Activated CD4-positive, alpha-beta T cell treated with anti-CD3 and anti-CD28 coated beads, Interleukin-2, amount 50 U/mL, for 16 hours (primary cell): ENCODE measurements at regions not wholly inside any gene's neighbourhood (a gene's known extent, or its start where the extent isn't known, plus 50 kb on each side); places are given as distances from the start of the nearest gene placed in this dataset.
"Not testable (repeated sequence)": the region's sequence is repeated elsewhere in the genome, so short reads cannot be mapped to it uniquely, and the experiment has no call there.

Source experiments
- DNase-seq: peaks from one replicate; pipeline ENCODE4 v3.0.0-alpha.2; 2020

DNA sequence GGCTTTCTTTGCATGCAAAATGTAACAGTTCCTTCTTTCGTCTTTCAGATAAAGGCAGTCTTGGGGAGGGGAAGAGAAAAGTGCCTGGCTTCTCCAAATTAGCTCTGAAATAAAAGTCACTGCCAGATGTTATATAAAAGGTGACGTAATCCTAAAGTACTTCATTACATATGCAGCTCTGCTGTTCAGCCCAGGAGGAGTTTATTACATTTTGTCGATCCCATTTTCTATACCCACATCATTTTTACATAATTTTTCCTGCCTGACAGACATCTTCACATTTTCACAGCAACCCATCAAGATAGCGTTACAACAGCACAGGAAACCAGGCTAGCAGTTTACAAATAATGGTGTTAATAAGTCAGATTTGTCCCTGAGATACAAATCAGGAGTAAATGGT lies 86.7 kb upstream of the SLC30A5 start:
- DNase-seq = no peak

DNA sequence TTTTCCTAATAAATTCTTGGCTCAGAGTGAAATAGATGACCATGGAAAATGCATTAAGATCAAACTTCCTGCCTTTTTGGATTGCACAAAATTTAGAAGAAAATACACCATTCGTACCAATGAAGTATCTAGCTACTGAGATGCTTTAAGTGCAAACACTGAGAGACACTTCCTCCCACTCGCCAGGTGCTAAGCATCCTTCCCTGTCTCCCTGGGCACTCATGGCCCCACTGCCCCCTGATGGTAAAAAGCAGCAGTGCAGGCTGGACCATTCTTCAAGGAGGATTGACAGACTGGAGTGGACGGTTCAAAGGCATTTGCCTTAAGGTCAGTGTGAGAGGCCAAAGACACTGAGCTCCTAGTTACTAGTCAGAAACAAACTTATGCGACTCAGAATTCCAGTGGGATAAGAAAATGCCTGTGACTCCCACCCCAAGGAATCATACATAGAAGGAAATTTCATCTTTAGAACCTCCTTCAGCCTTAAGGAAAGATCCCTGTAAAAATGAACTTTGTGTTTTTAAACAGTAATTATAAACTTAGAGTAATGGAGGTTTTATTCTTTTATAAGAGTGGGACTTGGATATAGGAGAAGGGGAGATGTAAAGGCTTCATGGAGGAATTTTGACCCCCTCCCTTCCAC lies 86.0 kb upstream of the SLC30A5 start:
- DNase-seq = peak; percentile 75

DNA sequence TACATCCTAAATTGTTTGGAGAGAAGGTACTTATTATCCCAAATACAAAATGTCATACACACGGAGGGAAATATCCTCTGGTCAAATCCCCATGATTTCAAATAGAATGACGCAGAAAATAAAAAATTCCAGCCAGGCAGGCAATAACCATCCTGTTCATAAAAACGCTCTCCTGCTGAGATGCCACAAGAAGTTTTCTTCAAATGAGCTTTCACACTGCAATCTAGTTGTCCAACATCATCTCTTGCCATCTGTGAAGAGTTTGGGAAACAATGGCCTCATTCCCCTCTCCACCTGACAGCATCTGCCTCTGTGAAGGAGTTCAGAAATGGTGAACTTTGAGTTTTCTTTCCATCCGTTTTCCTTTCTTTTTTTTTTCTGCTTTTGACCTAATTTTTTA lies 83.3 kb upstream of the SLC30A5 start:
- DNase-seq = no peak

DNA sequence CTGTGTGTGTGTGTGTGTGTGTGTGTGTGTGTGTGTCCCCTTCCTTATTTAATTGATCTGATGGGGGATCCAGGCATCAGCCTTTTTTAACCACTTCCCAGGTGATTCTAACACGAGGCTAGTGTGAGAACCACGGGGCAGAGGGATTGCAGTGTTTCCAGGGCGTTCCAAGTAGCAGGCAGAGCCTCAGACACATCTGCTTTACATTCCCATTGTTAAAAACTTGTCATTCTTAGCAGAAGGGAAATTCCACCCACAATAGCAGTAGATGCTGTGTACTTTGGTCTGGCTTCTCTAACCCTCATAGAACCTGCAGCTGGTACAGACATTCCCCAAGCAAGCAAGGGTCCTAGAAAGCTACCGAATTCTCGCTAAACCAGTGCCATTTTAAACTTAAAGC lies 81.9 kb upstream of the SLC30A5 start:
- DNase-seq = no peak

DNA sequence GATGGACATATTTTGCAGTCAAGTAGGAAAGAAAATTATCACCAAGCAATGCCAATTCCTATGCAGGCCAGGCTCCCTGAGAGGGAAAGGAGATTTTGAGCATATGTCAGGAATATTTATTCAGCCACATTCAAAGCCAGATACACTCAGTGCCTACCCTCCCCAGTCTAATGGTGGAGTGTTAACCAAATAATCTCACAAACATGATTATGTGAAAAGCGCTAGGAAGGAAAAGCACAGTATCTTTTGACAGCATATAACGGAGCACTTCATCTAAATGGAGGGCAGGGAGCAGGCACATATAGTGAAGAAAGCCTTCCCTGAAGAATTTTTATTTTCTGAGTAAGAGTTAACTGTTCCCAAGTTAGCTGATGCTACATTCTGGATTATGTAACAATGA lies 80.3 kb upstream of the SLC30A5 start:
- no peak for DNase-seq

DNA sequence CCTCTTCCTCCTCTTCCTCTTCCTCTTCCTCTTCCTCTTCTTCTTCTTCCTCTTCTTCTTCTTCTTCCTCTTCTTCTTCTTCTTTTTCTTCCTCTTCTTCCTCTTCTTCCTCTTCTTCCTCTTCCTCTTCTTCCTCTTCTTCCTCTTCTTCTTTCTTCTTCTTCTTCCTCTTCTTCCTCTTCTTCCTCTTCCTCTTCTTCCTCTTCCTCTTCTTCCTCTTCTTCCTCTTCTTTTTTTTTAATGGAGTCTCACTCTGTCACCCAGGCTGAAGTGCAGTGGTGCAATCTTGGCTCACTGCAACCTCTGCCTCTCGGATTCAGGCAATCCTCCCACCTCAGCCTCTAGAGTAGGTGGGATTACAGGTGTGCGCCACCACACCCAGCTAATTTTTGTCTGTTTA lies 79.8 kb upstream of the SLC30A5 start:
- not testable (repeated sequence) for DNase-seq

DNA sequence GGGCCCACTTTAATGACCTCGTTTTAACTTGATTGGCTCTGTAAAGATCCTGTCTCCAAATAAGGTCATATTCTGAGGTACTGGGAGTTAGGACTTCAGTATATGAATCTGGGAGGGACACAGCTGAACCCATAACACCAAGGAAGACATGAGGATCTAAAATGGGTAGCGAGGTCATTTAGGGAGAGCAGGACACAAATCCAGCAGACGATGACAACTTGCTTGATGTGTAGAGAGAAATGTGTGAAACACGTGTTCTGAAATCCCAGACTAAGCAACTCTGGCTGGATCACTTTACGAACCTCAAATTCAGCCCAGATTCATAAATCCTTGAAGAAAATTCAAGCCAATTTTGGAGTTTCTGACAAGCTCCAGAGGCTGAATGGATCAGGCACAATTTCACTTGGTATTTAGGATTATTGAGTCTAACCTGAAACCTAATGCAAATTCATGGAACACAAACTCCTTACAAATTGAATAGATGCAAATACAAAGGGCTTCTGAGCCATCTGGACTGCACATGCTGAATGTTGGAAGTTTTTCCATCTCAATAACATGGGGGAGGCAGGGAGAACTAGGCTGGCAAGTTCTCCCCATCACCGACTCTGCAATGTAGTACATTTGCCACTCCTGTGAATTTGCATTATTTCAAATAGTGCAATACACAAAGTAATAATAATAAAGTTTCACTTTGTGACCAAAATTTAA lies 74.0 kb upstream of the SLC30A5 start:
- DNase-seq = no peak

DNA sequence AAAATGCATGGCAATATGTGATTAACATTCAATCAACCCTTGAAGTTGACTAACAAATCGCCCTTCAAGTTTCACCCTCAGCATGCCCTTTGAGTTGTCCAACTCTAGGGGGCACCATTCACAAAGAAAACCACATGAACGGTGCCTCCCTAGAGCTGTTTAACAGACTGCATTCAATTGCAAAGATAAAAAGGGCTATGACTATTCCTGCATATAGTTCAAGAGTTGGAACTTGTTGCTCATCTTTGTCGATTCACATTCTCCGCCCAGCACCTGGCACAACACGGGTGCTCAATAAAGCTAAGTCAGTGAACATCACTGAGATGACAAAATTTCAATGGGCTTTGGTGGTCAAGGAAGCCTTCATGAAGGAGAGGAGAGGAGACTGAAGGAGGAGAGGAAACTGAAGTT lies 69.6 kb upstream of the SLC30A5 start:
- DNase-seq = peak; percentile 50

DNA sequence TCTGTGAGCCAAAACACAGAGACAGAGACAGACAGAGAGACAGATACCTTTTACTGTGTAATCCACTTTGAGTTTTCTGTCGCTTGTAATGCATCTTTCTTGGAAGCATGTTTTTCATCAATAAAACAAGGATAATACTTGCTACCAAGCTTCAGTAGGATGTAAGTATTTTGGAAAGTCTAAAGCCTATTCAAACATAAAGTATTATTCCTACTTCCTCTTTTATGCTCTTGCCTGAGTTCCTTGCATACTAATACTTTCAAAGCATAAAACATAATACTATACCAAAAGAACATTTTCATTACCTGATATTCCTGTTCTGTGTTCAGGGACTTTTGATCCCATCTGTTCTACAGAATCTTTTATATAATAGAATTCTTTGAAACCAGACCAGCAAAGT lies 64.5 kb upstream of the SLC30A5 start:
- no peak for DNase-seq

DNA sequence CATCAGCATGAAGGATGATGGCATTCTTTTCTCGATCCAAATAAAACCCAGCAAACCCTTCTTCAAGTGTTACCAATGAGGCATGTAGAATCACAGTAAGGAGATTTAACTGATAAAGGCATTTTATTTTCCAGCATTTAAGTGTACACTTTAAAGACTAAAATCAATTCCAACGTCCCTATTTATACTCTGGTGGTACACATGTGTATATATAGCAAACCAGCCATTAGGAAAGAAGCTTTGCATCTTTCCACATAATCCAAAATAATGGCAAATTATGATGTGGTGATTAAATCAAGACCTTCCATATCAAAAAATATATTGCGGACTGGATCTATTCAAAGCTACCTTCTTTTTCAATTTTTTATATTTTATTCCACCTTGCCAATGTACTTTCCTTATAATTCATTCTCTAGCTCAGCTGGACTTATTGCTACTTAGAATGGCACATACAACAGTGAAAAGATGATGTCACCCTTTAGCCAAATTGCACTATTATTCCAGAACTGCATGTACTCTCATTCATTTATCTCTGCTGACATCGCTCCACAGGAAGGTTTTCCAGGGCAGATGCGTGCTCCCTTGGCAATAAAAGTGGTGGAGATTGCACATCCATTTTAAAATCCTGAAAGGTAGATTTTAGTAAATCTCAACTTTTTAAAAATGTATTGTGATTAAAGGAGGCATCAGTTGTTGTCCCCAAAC lies 63.3 kb upstream of the SLC30A5 start:
- no peak for DNase-seq

DNA sequence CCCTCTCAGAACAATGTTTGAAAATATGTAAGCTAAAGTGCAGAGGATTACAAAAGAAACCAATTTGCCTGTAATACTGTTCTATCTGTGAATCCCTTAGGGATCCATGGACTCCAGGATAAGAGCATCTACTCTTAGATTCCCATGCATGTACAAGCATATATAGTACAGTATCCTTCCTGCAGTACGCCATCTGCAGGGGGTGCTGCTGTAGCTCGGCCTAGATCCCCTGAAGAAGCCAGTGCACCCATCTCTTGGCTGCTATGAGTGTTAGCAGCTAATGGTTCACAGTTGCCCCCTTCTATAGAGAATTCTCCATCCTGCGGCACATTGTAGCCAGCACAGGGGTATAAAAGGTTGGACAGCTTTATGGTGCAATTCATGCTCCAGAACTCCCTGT lies 61.8 kb upstream of the SLC30A5 start:
- DNase-seq = no peak

DNA sequence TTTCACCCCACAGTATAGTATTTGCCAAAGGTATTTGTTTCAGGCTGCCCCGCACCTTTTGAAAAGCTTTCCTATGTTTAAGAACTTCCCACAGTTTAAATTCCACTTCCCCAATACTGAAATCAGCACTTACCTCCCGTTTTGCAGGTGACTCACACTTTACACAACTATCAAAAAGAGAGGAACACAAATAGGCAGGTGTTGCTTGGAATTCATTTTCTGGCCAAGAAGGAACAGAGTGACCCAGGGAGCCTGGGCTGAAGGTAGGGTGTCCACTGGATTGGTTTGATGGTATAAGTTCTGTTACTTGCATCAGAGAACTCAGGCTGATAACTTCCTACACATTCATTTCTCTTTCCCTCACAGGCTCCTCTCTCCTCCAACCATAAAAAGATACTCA lies 60.1 kb upstream of the SLC30A5 start:
- no peak for DNase-seq

DNA sequence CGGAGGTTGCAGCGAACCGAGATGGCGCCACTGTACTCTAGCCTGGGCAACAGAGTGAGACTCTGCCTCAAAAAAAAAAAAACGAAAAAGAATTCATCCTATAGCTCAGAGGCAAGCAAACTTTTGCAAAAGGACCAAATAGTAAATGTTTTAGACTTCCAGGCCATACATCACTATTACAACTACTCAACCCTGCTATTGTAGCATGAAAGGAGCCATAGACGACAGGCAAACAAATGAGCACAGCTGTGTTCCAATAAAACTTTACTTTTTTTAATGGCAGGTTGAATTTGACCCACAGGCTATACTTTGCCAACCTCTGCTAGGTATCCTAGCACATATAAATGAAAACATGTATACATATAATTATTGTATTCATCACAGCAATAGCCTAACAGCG lies 58.9 kb upstream of the SLC30A5 start:
- DNase-seq = no peak

DNA sequence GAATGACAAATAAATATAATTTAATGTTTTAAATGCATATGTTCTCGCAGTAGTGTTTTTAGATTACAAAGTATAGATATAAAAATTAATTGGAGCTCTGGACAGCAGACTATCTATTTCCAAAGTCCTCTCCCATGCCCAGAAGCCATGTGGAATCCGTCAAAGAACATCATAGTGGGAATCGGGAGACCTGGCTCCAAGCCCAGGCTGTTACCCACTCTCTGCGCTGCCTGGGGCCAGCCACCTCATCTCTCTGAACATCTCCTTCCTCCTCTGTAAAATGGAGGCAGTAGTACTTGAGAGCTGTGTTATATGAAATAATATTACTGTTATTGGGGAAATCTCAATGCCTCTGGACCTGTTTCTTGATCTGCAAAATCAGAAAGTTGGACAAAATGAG lies 58.1 kb upstream of the SLC30A5 start:
- DNase-seq = no peak

DNA sequence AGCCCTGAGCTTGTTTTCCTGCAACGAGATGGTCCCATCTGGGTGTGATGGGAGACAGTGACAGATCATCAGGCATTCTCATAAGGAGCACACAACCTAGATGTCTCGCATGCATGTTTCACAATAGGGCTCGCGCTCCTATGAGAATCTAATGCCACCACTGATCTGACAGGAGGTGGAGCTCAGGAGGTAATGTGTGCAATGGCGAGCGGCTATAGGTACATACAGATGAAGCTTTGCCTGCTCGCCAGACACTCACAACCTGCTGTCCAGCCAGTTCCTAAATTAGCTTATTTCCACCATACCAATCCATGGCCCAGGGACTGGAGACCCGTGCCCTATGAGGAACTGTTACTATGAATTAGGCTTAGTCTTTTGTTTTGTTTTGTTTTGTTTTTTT lies 55.3 kb upstream of the SLC30A5 start:
- no peak for DNase-seq

DNA sequence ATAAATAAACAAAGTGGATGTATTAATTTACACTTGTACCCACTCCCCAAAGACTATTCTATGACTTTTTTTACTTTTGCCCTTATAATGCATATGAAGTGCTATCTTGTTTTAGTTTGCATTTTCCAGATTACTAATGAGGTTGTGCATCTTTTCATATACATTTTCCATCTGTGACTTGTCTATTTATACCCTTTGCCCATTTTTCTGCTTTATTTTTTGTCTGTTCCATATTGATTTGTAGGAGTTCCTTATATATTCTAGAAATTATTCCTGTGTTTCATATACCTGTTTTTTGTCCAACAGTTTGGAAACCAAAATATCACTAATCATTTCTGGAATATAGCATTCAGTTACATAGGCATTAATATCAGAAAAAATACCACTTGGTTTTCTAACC lies 54.0 kb upstream of the SLC30A5 start:
- DNase-seq = no peak

DNA sequence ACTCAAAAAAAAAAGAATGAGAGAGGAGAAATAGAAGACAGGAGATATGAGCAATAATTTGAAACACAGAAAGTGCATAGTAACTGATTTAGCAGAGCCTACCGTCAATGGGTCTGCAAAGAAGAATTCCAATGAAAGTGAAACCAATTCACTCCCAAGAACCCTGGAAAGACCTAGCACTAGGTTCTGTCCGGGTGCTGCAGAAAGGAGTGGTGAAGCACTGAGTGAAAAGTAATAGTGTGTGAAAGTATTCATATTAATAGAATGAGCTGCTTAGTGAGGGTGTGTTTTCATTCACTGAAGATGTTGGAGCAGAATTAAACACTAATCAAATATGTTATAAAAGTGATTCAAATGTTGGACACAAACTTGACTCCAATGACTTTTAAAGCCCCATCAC lies 51.3 kb upstream of the SLC30A5 start:
- no peak for DNase-seq

DNA sequence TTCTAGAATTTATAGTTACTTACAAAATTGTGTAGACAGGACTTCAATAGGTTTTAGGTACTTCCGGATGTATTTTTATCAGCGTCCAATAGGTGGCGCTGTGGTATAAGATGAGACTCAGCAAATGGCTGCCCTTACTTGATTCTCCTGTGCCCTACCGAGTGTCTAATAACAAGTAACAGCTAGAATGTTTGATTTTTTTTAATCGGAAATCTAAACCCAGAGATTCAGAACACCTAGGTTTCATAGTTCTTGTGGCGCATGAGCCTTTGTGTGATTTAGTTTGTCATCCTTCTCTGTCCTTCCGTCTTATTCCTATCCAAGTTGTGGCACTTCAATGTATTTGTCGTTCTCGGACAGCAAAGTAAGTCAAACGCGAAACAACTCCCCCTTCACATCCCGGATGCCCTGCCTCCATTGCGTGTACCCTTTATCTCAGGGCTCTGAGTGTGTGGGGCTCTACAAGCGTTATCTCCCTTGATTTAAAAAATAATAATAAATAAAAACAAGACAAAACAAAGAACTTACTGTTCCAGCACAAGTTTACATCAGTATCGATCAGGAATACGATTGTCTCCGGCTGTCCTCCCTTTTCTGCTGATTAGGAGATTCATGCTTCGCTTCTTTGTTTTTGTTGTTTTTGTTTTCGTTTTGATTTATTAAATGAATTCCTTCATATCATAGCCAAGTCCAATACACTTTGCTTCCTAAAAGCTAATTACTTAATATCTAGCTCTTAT lies 50.7 kb upstream of the SLC30A5 start:
- DNase-seq = peak; percentile 87

DNA sequence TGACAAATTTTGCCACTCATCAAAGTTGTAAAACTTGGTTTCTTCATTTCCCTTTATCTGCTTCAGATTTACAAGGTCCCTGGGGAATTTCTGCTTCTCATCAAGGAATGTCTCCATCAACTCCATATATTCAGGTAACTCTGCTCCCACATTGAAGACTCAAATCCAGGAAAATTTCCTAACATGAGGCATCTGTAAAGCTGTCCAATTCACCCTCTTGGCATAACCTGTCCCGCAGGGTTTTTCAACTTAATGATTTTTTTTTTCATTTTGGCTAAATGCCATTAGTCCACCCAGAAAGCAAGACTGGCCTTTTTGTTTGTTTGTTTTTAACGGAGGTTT lies 50.2 kb upstream of the SLC30A5 start:
- no peak for DNase-seq
